HG02763 (cell line): ENCODE measurements at regions not wholly inside any gene's neighbourhood (a gene's known extent, or its start where the extent isn't known, plus 50 kb on each side); places are given as distances from the start of the nearest gene placed in this dataset.
"Not testable (repeated sequence)": the region's sequence is repeated elsewhere in the genome, so short reads cannot be mapped to it uniquely, and the experiment has no call there.

ENCODE experiments used
- ATAC-seq: cut with Tn5 transposase; IDR thresholded peaks from one replicate; pipeline ENCODE4 v1.9.1; 2021; ENCODE audit warnings: mild to moderate bottlenecking, moderate library complexity; ENCODE audit not compliant: unreplicated experiment

- ATAC-seq: no peak
These were observed 209.4 kb downstream of the RASSF9 start for GRCh38 chr12:85626784-85627171.

GRCh38 chr12:85627584-85627983 lies 208.6 kb downstream of the RASSF9 start:
- ATAC-seq: no peak

- not testable (repeated sequence) for ATAC-seq
These were observed 207.6 kb downstream of the RASSF9 start for GRCh38 chr12:85628562-85628961.

- ATAC-seq: no peak
These were observed 205.4 kb downstream of the RASSF9 start for GRCh38 chr12:85630851-85631250.

- ATAC-seq: no peak
These were observed 203.8 kb downstream of the RASSF9 start for GRCh38 chr12:85632390-85632789.

GRCh38 chr12:85633491-85633890 lies 202.7 kb downstream of the RASSF9 start:
- ATAC-seq: no peak

- no peak for ATAC-seq
These were observed 196.4 kb downstream of the RASSF9 start for GRCh38 chr12:85639834-85640233.

GRCh38 chr12:85641796-85642195 lies 194.4 kb downstream of the RASSF9 start:
- ATAC-seq: no peak

GRCh38 chr12:85642288-85642687 lies 193.9 kb downstream of the RASSF9 start:
- no peak for ATAC-seq

- ATAC-seq: no peak
These were observed 193.4 kb downstream of the RASSF9 start for GRCh38 chr12:85642808-85643207.

- no peak for ATAC-seq
These were observed 191.7 kb downstream of the RASSF9 start for GRCh38 chr12:85644508-85644907.

GRCh38 chr12:85653731-85654455 lies 182.3 kb downstream of the RASSF9 start:
- ATAC-seq: no peak

- no peak for ATAC-seq
These were observed 181.8 kb downstream of the RASSF9 start for GRCh38 chr12:85654456-85654840.

GRCh38 chr12:85656561-85656960 lies 179.6 kb downstream of the RASSF9 start:
- ATAC-seq: no peak

- ATAC-seq: no peak
These were observed 179.0 kb downstream of the RASSF9 start for GRCh38 chr12:85657251-85657650.

GRCh38 chr12:85657836-85658630 lies 178.2 kb downstream of the RASSF9 start:
- ATAC-seq: no peak

GRCh38 chr12:85659754-85660530 lies 176.3 kb downstream of the RASSF9 start:
- no peak for ATAC-seq

GRCh38 chr12:85661461-85662206 lies 174.6 kb downstream of the RASSF9 start:
- ATAC-seq: no peak

GRCh38 chr12:85662207-85662602 lies 174.0 kb downstream of the RASSF9 start:
- no peak for ATAC-seq

- ATAC-seq: no peak
These were observed 172.6 kb downstream of the RASSF9 start for GRCh38 chr12:85663631-85664030.

GRCh38 chr12:85664429-85664828 lies 171.8 kb downstream of the RASSF9 start:
- no peak for ATAC-seq
